Left lung (tissue), 4 donors: ENCODE measurements at regions not wholly inside any gene's neighbourhood (a gene's known extent, or its start where the extent isn't known, plus 50 kb on each side); places are given as distances from the start of the nearest gene placed in this dataset.

Source experiments
- ATAC-seq: fragments of 200-7000 bp; cut with Tn5 transposase; one replicate; pipeline ENCODE4 v1.9.1; 2020; ENCODE audit warnings: moderate library complexity
- DNase-seq, 4 donors: peaks; one replicate each; pipeline ENCODE4 v3.0.0-alpha.2; 2013 to 2020
- H3K27ac ChIP-seq, 2 donors: fragments of 200-600 bp; sonication (generic) in 1 of 2; one replicate each; pipeline versions ENCODE4 v1.5.0 to v1.8.0; 2020 to 2021
- H3K27me3 ChIP-seq, 2 donors: fragments of 200-600 bp; sonication (generic) in 1 of 2; one replicate each; pipeline versions ENCODE4 v1.5.0 to v1.8.0; 2020 to 2021
- H3K36me3 ChIP-seq, 2 donors: fragments of 200-600 bp; sonication (generic) in 1 of 2; one replicate each; pipeline versions ENCODE4 v1.5.0 to v1.8.0; 2020 to 2021
- H3K4me1 ChIP-seq, 2 donors: fragments of 200-600 bp; one replicate each; pipeline ENCODE4 v1.8.0; 2021
- H3K4me3 ChIP-seq, 2 donors: fragments of 200-600 bp; sonication (generic) in 1 of 2; one replicate each; pipeline versions ENCODE4 v1.5.0 to v1.8.0; 2020 to 2021; ENCODE audit warnings: mild to moderate bottlenecking in 1 of 2
- H3K9me3 ChIP-seq, 2 donors: fragments of 200-600 bp; sonication (generic) in 1 of 2; one replicate each; pipeline versions ENCODE4 v1.5.0 to v1.8.0; 2020 to 2021
- CTCF ChIP-seq, 2 donors: fragments of 200-600 bp; sonication (generic) in 1 of 2; IDR thresholded peaks; one replicate each; pipeline versions ENCODE4 v1.5.0 to v1.8.0; 2021; ENCODE audit warnings: antibody characterized with exemption in 2 of 2
- intact Hi-C, 2 donors: fragments of 100-400 bp; cut with DNase I; formaldehyde crosslinking; loops; one replicate each; pipeline versions ENCODE4 v1.11.2 to v1.14.2; 2022
- donor health status: DM: no; HTN: yes; CAD: no.
- donor health status: DM: no; HTN: no; CAD: no.

- intact Hi-C loops: no loop called here
- TF ChIP-seq CTCF (IDR thresholded peaks at IDR 0.05): no peak
- H3K9me3 ChIP-seq: no peaks in the 10 kb centered on the region
- ATAC-seq (no peak), DNase-seq (no peak)
- no peaks in the 10 kb centered on the region for H3K27me3 ChIP-seq
- H3K4me1 ChIP-seq: no peaks in the 10 kb centered on the region
- H3K36me3 ChIP-seq: no peaks in the 10 kb centered on the region
- no peak overlapping the region for H3K27ac ChIP-seq
- no peak overlapping the region for H3K4me3 ChIP-seq
Observed at GRCh38 chr4:27986476-27986875, 1125.8 kb downstream of the STIM2 start.

- Histone ChIP-seq H3K4me1 (no peaks in the 10 kb centered on the region), H3K4me3 (no peak overlapping the region), H3K36me3 (no peaks in the 10 kb centered on the region), H3K27ac (no peak overlapping the region), H3K27me3 (no peaks in the 10 kb centered on the region), H3K9me3 (no peaks in the 10 kb centered on the region)
- ATAC-seq: no peak
- no peak for TF ChIP-seq CTCF (IDR thresholded peaks at IDR 0.05)
- no peak for DNase-seq
- intact Hi-C loops: no loop called here
Observed at GRCh38 chr4:28001698-28002097, 1141.1 kb downstream of the STIM2 start.

- no peaks in the 10 kb centered on the region for H3K4me1 ChIP-seq
- no peak overlapping the region for H3K4me3 ChIP-seq
- intact Hi-C loops: no loop called here
- H3K27ac ChIP-seq: no peak overlapping the region
- no peaks in the 10 kb centered on the region for H3K27me3 ChIP-seq
- no peak for ATAC-seq
- DNase-seq: no peak
- no peak for TF ChIP-seq CTCF (IDR thresholded peaks at IDR 0.05)
- H3K36me3 ChIP-seq: no peaks in the 10 kb centered on the region
- no peaks in the 10 kb centered on the region for H3K9me3 ChIP-seq
Observed at GRCh38 chr4:28004520-28004919, 1143.9 kb downstream of the STIM2 start.

- Histone ChIP-seq H3K27me3 (no peaks in the 10 kb centered on the region), H3K36me3 (no peaks in the 10 kb centered on the region), H3K9me3 (no peaks in the 10 kb centered on the region), H3K27ac (no peak overlapping the region), H3K4me1 (no peaks in the 10 kb centered on the region), H3K4me3 (no peak overlapping the region)
- DNase-seq (peak in 1 of 4 donors; percentile 65), ATAC-seq (no peak)
- no peak for TF ChIP-seq CTCF (IDR thresholded peaks at IDR 0.05)
- intact Hi-C loops: no loop called here
Observed at GRCh38 chr4:28006021-28006420, 1145.4 kb downstream of the STIM2 start.

GRCh38 chr4:28007693-28008092 is 1147.1 kb downstream of the STIM2 start:
- no peak for ATAC-seq
- no peak for DNase-seq

More at GRCh38 chr4:28007693-28008092, 1147.1 kb downstream of the STIM2 start:
- intact Hi-C loops: no loop called here
- Histone ChIP-seq H3K4me3 (no peak overlapping the region), H3K9me3 (no peaks in the 10 kb centered on the region), H3K36me3 (no peaks in the 10 kb centered on the region), H3K27ac (no peak overlapping the region), H3K27me3 (no peaks in the 10 kb centered on the region), H3K4me1 (no peaks in the 10 kb centered on the region)
- no peak for TF ChIP-seq CTCF (IDR thresholded peaks at IDR 0.05)
